Neural progenitor cell (in vitro differentiated cells): ENCODE measurements at regions not wholly inside any gene's neighbourhood (a gene's known extent, or its start where the extent isn't known, plus 50 kb on each side); places are given as distances from the start of the nearest gene placed in this dataset.

Experiments
- EZH2 ChIP-seq: fragments of 200-600 bp; sonication (generic); IDR thresholded peaks from 2 replicates; pipeline ENCODE4 v1.6.1; 2017; ENCODE audit warnings: antibody characterized with exemption, mild to moderate bottlenecking, moderate library complexity
- TF ChIP-seq, protein P1 (sequence below): fragments of 200-600 bp; sonication (generic); IDR thresholded peaks from 2 replicates; pipeline ENCODE4 v1.5.1; 2017; ENCODE audit warnings: antibody characterized with exemption, mild to moderate bottlenecking

DNA sequence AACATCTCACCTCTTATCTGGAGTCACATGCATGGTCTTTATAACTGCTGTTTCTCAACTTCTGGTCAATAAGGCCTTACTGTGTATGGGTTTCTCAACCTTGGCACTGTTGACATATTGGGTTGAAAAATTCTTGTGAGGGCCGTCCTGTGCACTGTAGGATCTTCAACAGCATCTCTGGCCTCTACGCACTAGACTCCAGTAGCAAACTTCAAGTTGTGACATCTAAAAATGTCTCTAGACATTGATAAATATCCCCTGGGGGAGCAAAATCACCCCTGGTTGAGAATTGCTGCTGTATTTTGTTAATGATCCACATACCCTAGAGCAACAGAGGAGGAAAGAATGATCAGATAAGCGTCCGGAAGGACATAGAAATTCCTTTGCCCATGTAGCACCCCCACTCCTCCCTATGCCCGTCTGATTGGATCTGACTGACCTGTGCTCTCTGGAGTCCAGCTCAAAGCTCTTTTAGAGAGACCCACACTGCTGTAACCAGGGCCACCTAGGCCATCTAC lies 423.5 kb upstream of the ZMIZ1 start:
- TF ChIP-seq, protein P1, sequence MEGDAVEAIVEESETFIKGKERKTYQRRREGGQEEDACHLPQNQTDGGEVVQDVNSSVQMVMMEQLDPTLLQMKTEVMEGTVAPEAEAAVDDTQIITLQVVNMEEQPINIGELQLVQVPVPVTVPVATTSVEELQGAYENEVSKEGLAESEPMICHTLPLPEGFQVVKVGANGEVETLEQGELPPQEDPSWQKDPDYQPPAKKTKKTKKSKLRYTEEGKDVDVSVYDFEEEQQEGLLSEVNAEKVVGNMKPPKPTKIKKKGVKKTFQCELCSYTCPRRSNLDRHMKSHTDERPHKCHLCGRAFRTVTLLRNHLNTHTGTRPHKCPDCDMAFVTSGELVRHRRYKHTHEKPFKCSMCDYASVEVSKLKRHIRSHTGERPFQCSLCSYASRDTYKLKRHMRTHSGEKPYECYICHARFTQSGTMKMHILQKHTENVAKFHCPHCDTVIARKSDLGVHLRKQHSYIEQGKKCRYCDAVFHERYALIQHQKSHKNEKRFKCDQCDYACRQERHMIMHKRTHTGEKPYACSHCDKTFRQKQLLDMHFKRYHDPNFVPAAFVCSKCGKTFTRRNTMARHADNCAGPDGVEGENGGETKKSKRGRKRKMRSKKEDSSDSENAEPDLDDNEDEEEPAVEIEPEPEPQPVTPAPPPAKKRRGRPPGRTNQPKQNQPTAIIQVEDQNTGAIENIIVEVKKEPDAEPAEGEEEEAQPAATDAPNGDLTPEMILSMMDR: no peak
- no peak for TF ChIP-seq EZH2
